ENCODE measurements at regions not wholly inside any gene's neighbourhood (a gene's known extent, or its start where the extent isn't known, plus 50 kb on each side); places are given as distances from the start of the nearest gene placed in this dataset.

DNA sequence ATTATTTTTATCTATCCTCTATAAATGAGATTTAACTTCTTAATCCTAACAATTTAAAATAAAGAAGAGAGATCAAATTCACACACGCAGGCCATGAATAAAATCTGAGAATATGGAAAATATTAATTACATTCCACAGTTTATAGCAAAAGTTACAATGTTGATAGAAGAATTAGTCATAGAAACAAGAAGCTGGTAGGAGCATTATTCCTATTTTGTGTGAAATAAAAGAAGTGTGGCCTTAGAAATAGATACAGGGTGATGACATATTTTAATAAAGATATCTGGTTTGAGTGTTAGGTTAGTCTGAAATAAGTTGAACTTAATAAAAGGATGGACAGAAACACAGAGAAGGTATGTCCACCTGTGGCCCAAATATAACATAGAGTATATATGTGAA is 790.4 kb upstream of the NUDT12 start:
- TF ChIP-seq, protein P1, sequence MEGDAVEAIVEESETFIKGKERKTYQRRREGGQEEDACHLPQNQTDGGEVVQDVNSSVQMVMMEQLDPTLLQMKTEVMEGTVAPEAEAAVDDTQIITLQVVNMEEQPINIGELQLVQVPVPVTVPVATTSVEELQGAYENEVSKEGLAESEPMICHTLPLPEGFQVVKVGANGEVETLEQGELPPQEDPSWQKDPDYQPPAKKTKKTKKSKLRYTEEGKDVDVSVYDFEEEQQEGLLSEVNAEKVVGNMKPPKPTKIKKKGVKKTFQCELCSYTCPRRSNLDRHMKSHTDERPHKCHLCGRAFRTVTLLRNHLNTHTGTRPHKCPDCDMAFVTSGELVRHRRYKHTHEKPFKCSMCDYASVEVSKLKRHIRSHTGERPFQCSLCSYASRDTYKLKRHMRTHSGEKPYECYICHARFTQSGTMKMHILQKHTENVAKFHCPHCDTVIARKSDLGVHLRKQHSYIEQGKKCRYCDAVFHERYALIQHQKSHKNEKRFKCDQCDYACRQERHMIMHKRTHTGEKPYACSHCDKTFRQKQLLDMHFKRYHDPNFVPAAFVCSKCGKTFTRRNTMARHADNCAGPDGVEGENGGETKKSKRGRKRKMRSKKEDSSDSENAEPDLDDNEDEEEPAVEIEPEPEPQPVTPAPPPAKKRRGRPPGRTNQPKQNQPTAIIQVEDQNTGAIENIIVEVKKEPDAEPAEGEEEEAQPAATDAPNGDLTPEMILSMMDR (optimal IDR thresholded peaks at IDR 0.05 in 1 of 3, IDR thresholded peaks at IDR 0.05 in 1 of 3, conservative IDR thresholded peaks at IDR 0.05 in 1 of 3; ENCODE audit: extremely low read depth in 1 of 3, insufficient read depth in 2 of 3, low read length in 3 of 3): no peak
- TF ChIP-seq EZH2 (IDR thresholded peaks at IDR 0.05; ENCODE audit: low read length): no peak
- Histone ChIP-seq H2AFZ (ENCODE audit: control insufficient read depth, low read length) (no peak overlapping the region), H3K4me2 (ENCODE audit: control insufficient read depth, extremely low read depth, insufficient read depth, low read depth, low read length) (no peak overlapping the region), H3K9ac (ENCODE audit: control insufficient read depth, extremely low read depth, insufficient read depth, low read length) (no peak overlapping the region), H3K9me3 (ENCODE audit: control insufficient read depth, low read depth, low read length) (no peaks in the 10 kb centered on the region), H3K4me3 (ENCODE audit: control insufficient read depth in 2 of 3, extremely low read depth in 1 of 3, insufficient read depth in 2 of 3, low read depth in 1 of 3, low read length in 3 of 3) (no peak overlapping the region), H3K27me3 (ENCODE audit: control insufficient read depth, extremely low read depth, insufficient read depth, low read length) (no peaks in the 10 kb centered on the region), H3K79me2 (ENCODE audit: control insufficient read depth, insufficient read depth, low read length) (no peaks in the 10 kb centered on the region), H4K20me1 (ENCODE audit: control insufficient read depth, extremely low read depth, insufficient read depth, low read length) (no peaks in the 10 kb centered on the region), H3K9me1 (ENCODE audit: control insufficient read depth, extremely low read depth, insufficient read depth, low read length) (no peaks in the 10 kb centered on the region), H3K36me3 (ENCODE audit: control insufficient read depth in 2 of 2, extremely low read depth in 1 of 2, insufficient read depth in 2 of 2, low read length in 2 of 2) (no peaks in the 10 kb centered on the region), H3K4me1 (ENCODE audit: control insufficient read depth, extremely low read depth, insufficient read depth, low read length) (no peaks in the 10 kb centered on the region), H3K27ac (ENCODE audit: control insufficient read depth, insufficient read depth, low read length) (no peak overlapping the region)
- dilution Hi-C loops (cut with MboI; ENCODE audit: extremely low pct_ligation_motif_present, low sequenced_read_pairs): no loop called here
- FAIRE-seq (no peak), DNase-seq (ENCODE audit: low read depth, low spot score) (no peak)

- Histone ChIP-seq H3K9me3 (ENCODE audit: control insufficient read depth, low read depth, low read length) (no peaks in the 10 kb centered on the region), H3K27me3 (ENCODE audit: control insufficient read depth, extremely low read depth, insufficient read depth, low read length) (no peaks in the 10 kb centered on the region), H2AFZ (ENCODE audit: control insufficient read depth, low read length) (no peak overlapping the region), H3K36me3 (ENCODE audit: control insufficient read depth in 2 of 2, extremely low read depth in 1 of 2, insufficient read depth in 2 of 2, low read length in 2 of 2) (no peaks in the 10 kb centered on the region), H3K9me1 (ENCODE audit: control insufficient read depth, extremely low read depth, insufficient read depth, low read length) (no peaks in the 10 kb centered on the region), H3K9ac (ENCODE audit: control insufficient read depth, extremely low read depth, insufficient read depth, low read length) (no peak overlapping the region), H3K79me2 (ENCODE audit: control insufficient read depth, insufficient read depth, low read length) (no peaks in the 10 kb centered on the region), H4K20me1 (ENCODE audit: control insufficient read depth, extremely low read depth, insufficient read depth, low read length) (no peaks in the 10 kb centered on the region), H3K4me2 (ENCODE audit: control insufficient read depth, extremely low read depth, insufficient read depth, low read depth, low read length) (no peak overlapping the region), H3K27ac (ENCODE audit: control insufficient read depth, insufficient read depth, low read length) (no peak overlapping the region), H3K4me3 (ENCODE audit: control insufficient read depth in 2 of 3, extremely low read depth in 1 of 3, insufficient read depth in 2 of 3, low read depth in 1 of 3, low read length in 3 of 3) (no peak overlapping the region), H3K4me1 (ENCODE audit: control insufficient read depth, extremely low read depth, insufficient read depth, low read length) (no peaks in the 10 kb centered on the region)
- DNase-seq (ENCODE audit: low read depth, low spot score): no peak
- dilution Hi-C loops (cut with MboI; ENCODE audit: extremely low pct_ligation_motif_present, low sequenced_read_pairs): no loop called here
- no peak for FAIRE-seq
- TF ChIP-seq EZH2 (IDR thresholded peaks at IDR 0.05; ENCODE audit: low read length): no peak
- TF ChIP-seq, protein P1 (optimal IDR thresholded peaks at IDR 0.05 in 1 of 3, IDR thresholded peaks at IDR 0.05 in 1 of 3, conservative IDR thresholded peaks at IDR 0.05 in 1 of 3; ENCODE audit: extremely low read depth in 1 of 3, insufficient read depth in 2 of 3, low read length in 3 of 3): no peak
These were observed 784.6 kb upstream of the NUDT12 start for GRCh38 chr5:104347119-104347708.
